ENCODE measurements at regions not wholly inside any gene's neighbourhood (a gene's known extent, or its start where the extent isn't known, plus 50 kb on each side); places are given as distances from the start of the nearest gene placed in this dataset.

GRCh38 chr5:5044247-5044840 lies 95.8 kb upstream of the ADAMTS16 start:
- Histone ChIP-seq H3K9me1 (replicated peaks; ENCODE audit: control insufficient read depth, extremely low read depth, insufficient read depth, low read length) (no peaks in the 10 kb centered on the region), H3K27ac (ENCODE audit: insufficient read depth, low read depth, low read length) (no peak overlapping the region), H3K79me2 (ENCODE audit: control insufficient read depth, insufficient read depth, low read length) (no peaks in the 10 kb centered on the region), H3K4me1 (ENCODE audit: control insufficient read depth, extremely low read depth, insufficient read depth, low read length) (no peaks in the 10 kb centered on the region), H3K4me2 (ENCODE audit: insufficient read depth, low read length) (no peak overlapping the region), H2AFZ (ENCODE audit: low read depth, low read length) (no peak overlapping the region), H3K36me3 (ENCODE audit: control insufficient read depth in 2 of 2, extremely low read depth in 1 of 2, insufficient read depth in 2 of 2, low read length in 2 of 2) (no peaks in the 10 kb centered on the region), H3K9me3 (replicated peaks; ENCODE audit: control insufficient read depth, insufficient read depth, low read length) (peaks cover 3% of the 10 kb centered on the region), H3K9ac (replicated peaks; ENCODE audit: extremely low read depth, insufficient read depth, low read length) (no peak overlapping the region), H4K20me1 (replicated peaks; ENCODE audit: control insufficient read depth, extremely low read depth, insufficient read depth, low read length) (no peaks in the 10 kb centered on the region), H3K27me3 (ENCODE audit: control insufficient read depth in 2 of 2, insufficient read depth in 2 of 2, low read length in 2 of 2) (no peaks in the 10 kb centered on the region), H3K4me3 (replicated peaks in 1 of 3; ENCODE audit: insufficient read depth in 1 of 3, low read depth in 1 of 3, low read length in 3 of 3) (no peak overlapping the region)
- ChIA-PET CTCF (no interaction called here), POLR2A (no interaction called here)
- FAIRE-seq (no peak), DNase-seq (ENCODE audit: low read depth, low spot score) (no peak)
- dilution Hi-C loops (cut with MboI; ENCODE audit: extremely low pct_ligation_motif_present, low sequenced_read_pairs): no loop called here
- no peak for TF ChIP-seq CTCF (IDR thresholded peaks at IDR 0.05; ENCODE audit: extremely low read depth in 1 of 2, insufficient read depth in 1 of 2, low read depth in 1 of 2, low read length in 2 of 2)
- TF ChIP-seq EZH2 (IDR thresholded peaks at IDR 0.05; ENCODE audit: borderline replicate concordance, low read depth, low read length, severe bottlenecking): no peak
- no peak for TF ChIP-seq POLR2AphosphoS5 (IDR thresholded peaks at IDR 0.05; ENCODE audit: insufficient read depth, low read depth, low read length)
- TF ChIP-seq GATA2 (IDR thresholded peaks at IDR 0.05; ENCODE audit: insufficient read depth, insufficient read length, low read depth, low read length): no peak
- no peak for TF ChIP-seq MAX (IDR thresholded peaks at IDR 0.05; ENCODE audit: insufficient read depth, insufficient read length)
- no peak for TF ChIP-seq FOS (IDR thresholded peaks at IDR 0.05; ENCODE audit: borderline replicate concordance, insufficient read depth, low read length)
- no peak for TF ChIP-seq JUN (IDR thresholded peaks at IDR 0.05; ENCODE audit: borderline replicate concordance, insufficient read depth, insufficient read length, low read depth)
- no peak for TF ChIP-seq MYC (IDR thresholded peaks at IDR 0.05; ENCODE audit: low read depth, low read length)
- TF ChIP-seq POLR2A (IDR thresholded peaks at IDR 0.05; ENCODE audit: low read depth, low read length): no peak
- no TSS peak for BruUV-seq (replicated peaks)
- intact Hi-C loops (cut with micrococcal nuclease): no loop called here
